Testis (tissue), 2 donors: ENCODE measurements at regions not wholly inside any gene's neighbourhood (a gene's known extent, or its start where the extent isn't known, plus 50 kb on each side); places are given as distances from the start of the nearest gene placed in this dataset.

Experiments used
- POLR2A ChIP-seq: fragments of 450-650 bp; IDR thresholded peaks from one replicate; pipeline ENCODE4 v1.6.1; 2017; ENCODE audit warnings: antibody characterized with exemption, mild to moderate bottlenecking, moderate library complexity
- TF ChIP-seq, protein P1 (sequence below), 3 experiments: fragments of 450-650 bp in 2 of 3; fragments of 200-600 bp in 1 of 3; sonication (generic) in 1 of 3; IDR thresholded peaks; one replicate each; pipeline ENCODE4 v1.5.1; 2016 to 2019; ENCODE audit warnings: antibody characterized with exemption in 3 of 3, mild to moderate bottlenecking in 2 of 3, moderate library complexity in 1 of 3

DNA sequence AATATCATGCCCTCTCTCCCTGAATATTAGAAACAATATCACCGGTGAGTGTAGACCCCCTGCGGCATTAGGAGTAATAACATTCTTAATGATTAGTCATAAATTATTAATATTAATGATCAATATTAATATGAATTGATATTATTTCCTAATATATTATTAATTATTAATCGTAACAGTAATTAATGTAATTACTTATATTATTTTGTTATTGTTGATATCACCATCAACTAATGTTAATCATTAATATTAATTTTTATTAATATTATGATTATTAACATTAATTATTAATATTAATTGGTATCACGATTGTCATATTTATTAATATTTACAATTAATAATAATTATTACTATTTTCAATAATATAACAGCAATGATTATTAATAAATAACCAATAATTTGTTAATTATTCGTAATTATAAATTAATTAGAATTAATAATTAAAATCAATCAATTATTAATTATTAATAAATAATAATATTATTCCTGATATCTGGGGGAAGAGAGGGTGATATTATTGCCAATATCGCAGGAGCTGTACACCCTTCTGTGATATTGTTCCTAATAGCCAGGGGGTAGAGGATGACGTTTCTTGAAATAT, 528.8 kb upstream of the PCDH20 start:
- TF ChIP-seq, protein P1, sequence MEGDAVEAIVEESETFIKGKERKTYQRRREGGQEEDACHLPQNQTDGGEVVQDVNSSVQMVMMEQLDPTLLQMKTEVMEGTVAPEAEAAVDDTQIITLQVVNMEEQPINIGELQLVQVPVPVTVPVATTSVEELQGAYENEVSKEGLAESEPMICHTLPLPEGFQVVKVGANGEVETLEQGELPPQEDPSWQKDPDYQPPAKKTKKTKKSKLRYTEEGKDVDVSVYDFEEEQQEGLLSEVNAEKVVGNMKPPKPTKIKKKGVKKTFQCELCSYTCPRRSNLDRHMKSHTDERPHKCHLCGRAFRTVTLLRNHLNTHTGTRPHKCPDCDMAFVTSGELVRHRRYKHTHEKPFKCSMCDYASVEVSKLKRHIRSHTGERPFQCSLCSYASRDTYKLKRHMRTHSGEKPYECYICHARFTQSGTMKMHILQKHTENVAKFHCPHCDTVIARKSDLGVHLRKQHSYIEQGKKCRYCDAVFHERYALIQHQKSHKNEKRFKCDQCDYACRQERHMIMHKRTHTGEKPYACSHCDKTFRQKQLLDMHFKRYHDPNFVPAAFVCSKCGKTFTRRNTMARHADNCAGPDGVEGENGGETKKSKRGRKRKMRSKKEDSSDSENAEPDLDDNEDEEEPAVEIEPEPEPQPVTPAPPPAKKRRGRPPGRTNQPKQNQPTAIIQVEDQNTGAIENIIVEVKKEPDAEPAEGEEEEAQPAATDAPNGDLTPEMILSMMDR (IDR thresholded peaks at IDR 0.05): no peak
- TF ChIP-seq POLR2A: no peak
